Common myeloid progenitor, CD34-positive (primary cell): ENCODE measurements at regions not wholly inside any gene's neighbourhood (a gene's known extent, or its start where the extent isn't known, plus 50 kb on each side); places are given as distances from the start of the nearest gene placed in this dataset.

Experiments
- CTCF ChIA-PET: fragments of 350-600 bp; sonication (Branson Sonifier 250); formaldehyde crosslinking; loops from one replicate; lab custom pipeline; 2021; ENCODE audit warnings: antibody characterized with exemption; lab: Charles Lee
- POLR2A ChIA-PET: fragments of 350-600 bp; sonication (Branson Sonifier 250); formaldehyde crosslinking; loops from one replicate; lab custom pipeline; 2021; ENCODE audit warnings: antibody characterized with exemption; lab: Charles Lee
- DNase-seq, 3 donors: peaks; one replicate each; pipeline versions ENCODE4 v3.0.0 to v3.0.0-alpha.2; 2013
- H3K27ac ChIP-seq, 2 experiments: 1 replicate in 1 of 2; 2 replicates in 1 of 2; pipeline ENCODE4 v1.7.0; 2013; ENCODE audit warnings: inconsistent platforms in 2 of 2, low read length in 2 of 2, mild to moderate bottlenecking in 2 of 2, low read depth in 1 of 2, moderate library complexity in 1 of 2; ENCODE audit not compliant: severe bottlenecking in 2 of 2, insufficient read depth in 1 of 2, poor library complexity in 1 of 2
- H3K27me3 ChIP-seq, 5 experiments: replicated peaks in 2 of 5; 1 replicate in 3 of 5; 2 replicates in 2 of 5; pipeline versions ENCODE4 v1.6.1 to v1.7.0; 2013; ENCODE audit warnings: low read length in 4 of 5, mild to moderate bottlenecking in 2 of 5, moderate library complexity in 2 of 5, inconsistent platforms in 1 of 5; ENCODE audit not compliant: insufficient read depth in 5 of 5, control insufficient read depth in 4 of 5
- H3K36me3 ChIP-seq, 4 experiments: 1 replicate in 2 of 4; 2 replicates in 2 of 4; pipeline versions ENCODE4 v1.6.1 to v1.7.0; 2013; ENCODE audit warnings: low read length in 3 of 4, control low read depth in 1 of 4, mild to moderate bottlenecking in 1 of 4; ENCODE audit not compliant: control insufficient read depth in 4 of 4, insufficient read depth in 4 of 4
- H3K4me1 ChIP-seq, 4 experiments: 1 replicate in 3 of 4; 2 replicates in 1 of 4; pipeline versions ENCODE4 v1.6.1 to v1.7.1; 2013; ENCODE audit warnings: low read length in 3 of 4, mild to moderate bottlenecking in 3 of 4, control low read depth in 1 of 4, inconsistent platforms in 1 of 4, moderate library complexity in 1 of 4; ENCODE audit not compliant: control insufficient read depth in 4 of 4, insufficient read depth in 4 of 4; ENCODE audit errors: control extremely low read depth in 1 of 4
- H3K4me3 ChIP-seq, 7 experiments: 1 replicate in 4 of 7; 2 replicates in 3 of 7; pipeline versions ENCODE4 v1.5.1 to v1.7.0; 2013; ENCODE audit warnings: mild to moderate bottlenecking in 7 of 7, low read length in 6 of 7, moderate library complexity in 6 of 7, inconsistent platforms in 2 of 7, low read depth in 2 of 7, control low read depth in 1 of 7; ENCODE audit not compliant: insufficient read depth in 4 of 7, control insufficient read depth in 1 of 7; ENCODE audit errors: extremely low read depth in 1 of 7
- H3K9me3 ChIP-seq, 5 experiments: 1 replicate in 4 of 5; 2 replicates in 1 of 5; pipeline versions ENCODE4 v1.6.1 to v1.7.1; 2013; ENCODE audit warnings: low read length in 4 of 5, mild to moderate bottlenecking in 2 of 5, inconsistent platforms in 1 of 5, low read depth in 1 of 5, moderate library complexity in 1 of 5; ENCODE audit not compliant: control insufficient read depth in 4 of 5, insufficient read depth in 2 of 5; ENCODE audit errors: control extremely low read depth in 1 of 5
- WGBS: methylation state at CpG from one replicate; pipeline ENCODE4 v1.1.5; 2013; ENCODE audit not compliant: insufficient coverage; 5-methylcytosine and 5-hydroxymethylcytosine counted together

GRCh38 chr21:34296878-34297277 lies 66.9 kb upstream of the KCNE2 start:
- DNase-seq, result no peak
- Histone ChIP-seq H3K36me3 (no peaks in the 10 kb centered on the region), H3K27ac (no peak overlapping the region), H3K4me1 (no peaks in the 10 kb centered on the region), H3K4me3 (no peak overlapping the region), H3K9me3 (peaks cover 0 to 3% (median 1%) of the 10 kb centered on the region in 5 experiments), H3K27me3 (peaks cover 0 to 2% (median 0%) of the 10 kb centered on the region in 5 experiments)
- ChIA-PET POLR2A (no interaction called here), CTCF (no interaction called here)
- WGBS, result 100% methylated on average over 1 of the region's 2 CpGs

GRCh38 chr21:34298534-34299167 lies 65.2 kb upstream of the KCNE2 start:
- Histone ChIP-seq H3K36me3 (no peaks in the 10 kb centered on the region), H3K27me3 (peaks cover 0 to 2% (median 0%) of the 10 kb centered on the region in 5 experiments), H3K9me3 (peaks cover 0 to 3% (median 1%) of the 10 kb centered on the region in 5 experiments), H3K4me1 (no peaks in the 10 kb centered on the region), H3K27ac (no peak overlapping the region), H3K4me3 (no peak overlapping the region)
- POLR2A ChIA-PET, result no interaction called here
- 92% methylated on average over 2 of the region's 3 CpGs for WGBS
- DNase-seq, result no peak
- CTCF ChIA-PET, result no interaction called here

DNA sequence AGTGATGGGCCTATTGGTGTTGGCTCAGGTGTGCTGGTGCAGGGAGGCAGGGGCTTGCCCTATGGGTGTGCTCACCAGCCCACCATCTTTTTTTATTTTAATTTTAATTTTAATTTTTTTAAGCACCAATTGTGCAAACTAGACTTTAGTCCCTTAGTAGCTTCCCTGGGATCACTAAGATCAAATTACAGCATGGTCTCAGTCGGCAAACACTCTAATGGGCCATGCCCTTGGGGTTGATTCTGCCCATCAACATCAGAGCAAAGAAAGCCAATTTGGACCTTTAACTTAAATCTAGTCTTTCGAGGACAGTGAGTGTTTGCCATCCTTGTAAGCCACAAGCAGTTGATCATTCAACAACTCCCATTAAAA lies 64.7 kb upstream of the KCNE2 start:
- Histone ChIP-seq H3K4me1 (no peaks in the 10 kb centered on the region), H3K36me3 (no peaks in the 10 kb centered on the region), H3K27ac (no peak overlapping the region), H3K9me3 (peaks cover 0 to 3% (median 1%) of the 10 kb centered on the region in 5 experiments), H3K4me3 (no peak overlapping the region), H3K27me3 (peaks cover 0 to 2% (median 0%) of the 10 kb centered on the region in 5 experiments)
- 100% methylated on average over 2 of the region's 2 CpGs for WGBS
- no peak for DNase-seq
- POLR2A ChIA-PET, result no interaction called here
- CTCF ChIA-PET, result no interaction called here

GRCh38 chr21:34302521-34302920 lies 61.3 kb upstream of the KCNE2 start:
- Histone ChIP-seq H3K27ac (no peak overlapping the region), H3K27me3 (peaks cover 0 to 2% (median 0%) of the 10 kb centered on the region in 5 experiments), H3K9me3 (peaks cover 0 to 3% (median 1%) of the 10 kb centered on the region in 5 experiments), H3K4me3 (no peak overlapping the region), H3K4me1 (no peaks in the 10 kb centered on the region), H3K36me3 (no peaks in the 10 kb centered on the region)
- 98% methylated on average over 5 of the region's 6 CpGs for WGBS
- DNase-seq, result no peak
- ChIA-PET CTCF (no interaction called here), POLR2A (no interaction called here)

DNA sequence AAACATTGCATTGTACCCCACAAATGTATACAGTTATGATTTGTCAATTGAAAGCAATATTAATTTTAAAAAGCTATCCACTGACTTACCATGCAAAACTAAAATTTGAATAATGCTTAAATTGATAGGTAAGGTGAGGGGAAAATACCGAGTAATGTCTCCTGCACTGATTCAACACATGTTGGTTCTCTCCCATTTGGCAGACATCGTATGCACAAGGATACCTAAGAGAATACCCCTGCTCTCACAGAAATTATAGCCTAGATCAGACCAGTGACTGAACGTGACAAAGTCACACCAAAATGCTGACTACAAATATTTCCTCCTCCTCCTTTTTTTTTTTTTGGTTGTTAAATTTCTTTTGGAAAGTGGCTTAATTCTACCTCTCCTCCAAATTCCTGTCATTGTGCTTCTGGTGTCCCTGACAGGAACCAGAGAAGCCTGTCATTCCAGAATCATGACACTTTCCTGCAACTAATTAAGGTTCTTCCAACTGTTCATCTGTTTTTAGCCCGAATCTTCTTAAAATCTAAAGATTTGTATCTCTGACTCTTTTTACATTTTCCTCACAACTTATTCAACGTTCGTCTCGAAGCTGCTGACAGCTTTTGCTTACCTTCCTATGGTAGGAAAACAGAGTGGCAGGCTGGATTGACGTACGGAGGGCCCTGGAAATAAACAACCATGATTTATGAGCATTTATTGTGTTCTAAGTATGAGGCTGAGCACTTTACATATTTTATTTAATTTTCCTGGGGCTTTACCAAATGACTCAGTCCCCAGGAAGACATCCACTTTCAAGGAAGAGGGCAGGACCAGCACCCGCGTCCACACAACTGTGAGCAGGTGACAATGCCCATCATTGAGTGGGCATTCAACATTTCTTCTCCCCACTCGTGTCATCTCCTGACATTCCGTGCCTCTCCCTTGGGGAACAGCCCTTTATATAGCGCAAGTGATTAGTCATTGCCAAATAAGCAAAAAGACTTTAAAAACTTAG lies 57.9 kb upstream of the KCNE2 start:
- no peak for DNase-seq
- ChIA-PET POLR2A (no interaction called here), CTCF (no interaction called here)
- H3K4me3 ChIP-seq, result no peak overlapping the region
- H3K36me3 ChIP-seq, result no peaks in the 10 kb centered on the region
- H3K27ac ChIP-seq, result no peak overlapping the region
- peaks cover 0 to 2% (median 0%) of the 10 kb centered on the region in 5 experiments for H3K27me3 ChIP-seq
- H3K4me1 ChIP-seq, result no peaks in the 10 kb centered on the region
- H3K9me3 ChIP-seq, result no peaks in the 10 kb centered on the region
- WGBS, result 100% methylated on average over 2 of the region's 14 CpGs

GRCh38 chr21:34307991-34308532 lies 55.7 kb upstream of the KCNE2 start:
- Histone ChIP-seq H3K4me3 (no peak overlapping the region), H3K27me3 (peaks cover 0 to 2% (median 0%) of the 10 kb centered on the region in 5 experiments), H3K27ac (no peak overlapping the region), H3K9me3 (no peaks in the 10 kb centered on the region), H3K4me1 (no peaks in the 10 kb centered on the region), H3K36me3 (no peaks in the 10 kb centered on the region)
- CTCF ChIA-PET, result interaction anchor here (1.5 kb wide), 1 partner anchor 8 kb away, joined by 3 read pairs; no protein-coding TSS in a partner anchor
- POLR2A ChIA-PET, result no interaction called here
- 94% methylated on average over 5 of the region's 5 CpGs for WGBS
- DNase-seq, result no peak
